Stimulated activated effector memory CD8-positive, alpha-beta T cell treated with anti-CD3 and anti-CD28 coated beads, Interleukin-12 subunit alpha, Interleukin-12 subunit beta, amount 100 ng/mL, for 72 hours (primary cell): ENCODE measurements at regions not wholly inside any gene's neighbourhood (a gene's known extent, or its start where the extent isn't known, plus 50 kb on each side); places are given as distances from the start of the nearest gene placed in this dataset.

Experiments
- ATAC-seq: fragments of 150-1000 bp; cut with Tn5 transposase; 2 replicates; pipeline ENCODE4 v1.10.0; 2021
- DNase-seq, 2 donors: peaks; one replicate each; pipeline ENCODE4 v3.0.0; 2021 to 2022; ENCODE audit warnings: low spot score in 2 of 2
- H3K27ac Mint-ChIP-seq: one replicate; pipeline ENCODE4 v1.8.0; 2022; ENCODE audit warnings: mild to moderate bottlenecking, mixed read lengths
- H3K36me3 Mint-ChIP-seq: one replicate; pipeline ENCODE4 v1.8.0; 2022; ENCODE audit warnings: mild to moderate bottlenecking, mixed read lengths
- H3K4me1 Mint-ChIP-seq: one replicate; pipeline ENCODE4 v1.8.0; 2022; ENCODE audit warnings: mixed read lengths
- H3K4me3 Mint-ChIP-seq: one replicate; pipeline ENCODE4 v1.8.0; 2022; ENCODE audit warnings: mild to moderate bottlenecking, mixed read lengths
- H3K9me3 Mint-ChIP-seq: one replicate; pipeline ENCODE4 v1.8.0; 2022; ENCODE audit warnings: mixed read lengths

GRCh38 chr2:75982719-75983118 lies 272.0 kb upstream of the GCFC2 start:
- ATAC-seq (no peak), DNase-seq (no peak)
- Mint-ChIP-seq H3K4me3 (no peak overlapping the region), H3K9me3 (peaks cover 3% of the 10 kb centered on the region), H3K36me3 (no peaks in the 10 kb centered on the region), H3K4me1 (no peaks in the 10 kb centered on the region), H3K27ac (no peak overlapping the region)

GRCh38 chr2:75964646-75965045 lies 253.9 kb upstream of the GCFC2 start:
- Mint-ChIP-seq H3K4me3 (no peak overlapping the region), H3K36me3 (no peaks in the 10 kb centered on the region), H3K27ac (no peak overlapping the region), H3K9me3 (peaks cover 12% of the 10 kb centered on the region), H3K4me1 (no peaks in the 10 kb centered on the region)
- ATAC-seq (no peak), DNase-seq (no peak)

- DNase-seq (no peak), ATAC-seq (no peak)
- no peaks in the 10 kb centered on the region for H3K4me1 Mint-ChIP-seq
- no peaks in the 10 kb centered on the region for H3K36me3 Mint-ChIP-seq
- no peak overlapping the region for H3K27ac Mint-ChIP-seq
- peaks cover 5% of the 10 kb centered on the region for H3K9me3 Mint-ChIP-seq
- H3K4me3 Mint-ChIP-seq: no peak overlapping the region
These were observed 249.8 kb upstream of the GCFC2 start for GRCh38 chr2:75960472-75961009.

GRCh38 chr2:75959724-75960471 lies 249.2 kb upstream of the GCFC2 start:
- no peaks in the 10 kb centered on the region for H3K4me1 Mint-ChIP-seq
- peaks cover 4% of the 10 kb centered on the region for H3K9me3 Mint-ChIP-seq

GRCh38 chr2:75954761-75955160 lies 244.0 kb upstream of the GCFC2 start:
- peaks cover 9% of the 10 kb centered on the region for H3K9me3 Mint-ChIP-seq
- H3K36me3 Mint-ChIP-seq: no peaks in the 10 kb centered on the region
- no peak overlapping the region for H3K27ac Mint-ChIP-seq
- no peaks in the 10 kb centered on the region for H3K4me1 Mint-ChIP-seq
- DNase-seq (no peak), ATAC-seq (no peak)
- no peak overlapping the region for H3K4me3 Mint-ChIP-seq

More at GRCh38 chr2:75959724-75960471, 249.2 kb upstream of the GCFC2 start:
- Mint-ChIP-seq H3K36me3 (no peaks in the 10 kb centered on the region), H3K27ac (no peak overlapping the region), H3K4me3 (no peak overlapping the region)
- ATAC-seq: no peak
- DNase-seq: no peak

- Mint-ChIP-seq H3K36me3 (no peaks in the 10 kb centered on the region), H3K4me1 (no peaks in the 10 kb centered on the region), H3K9me3 (peaks cover 9% of the 10 kb centered on the region), H3K27ac (no peak overlapping the region), H3K4me3 (no peak overlapping the region)
- DNase-seq (no peak), ATAC-seq (no peak)
These were observed 241.5 kb upstream of the GCFC2 start for GRCh38 chr2:75952173-75952572.

- no peak for ATAC-seq
- H3K27ac Mint-ChIP-seq: no peak overlapping the region
- H3K9me3 Mint-ChIP-seq: peaks cover 11% of the 10 kb centered on the region
- no peaks in the 10 kb centered on the region for H3K4me1 Mint-ChIP-seq
- H3K4me3 Mint-ChIP-seq: no peak overlapping the region
- no peaks in the 10 kb centered on the region for H3K36me3 Mint-ChIP-seq
- DNase-seq: no peak
These were observed 238.8 kb upstream of the GCFC2 start for GRCh38 chr2:75949385-75950030.

GRCh38 chr2:75936311-75936710 lies 225.6 kb upstream of the GCFC2 start:
- H3K27ac Mint-ChIP-seq: no peak overlapping the region
- H3K4me3 Mint-ChIP-seq: no peak overlapping the region
- H3K4me1 Mint-ChIP-seq: no peaks in the 10 kb centered on the region
- H3K36me3 Mint-ChIP-seq: no peaks in the 10 kb centered on the region
- ATAC-seq (no peak), DNase-seq (no peak)
- peaks cover 24% of the 10 kb centered on the region for H3K9me3 Mint-ChIP-seq

GRCh38 chr2:75932996-75933395 lies 222.3 kb upstream of the GCFC2 start:
- ATAC-seq: no peak
- Mint-ChIP-seq H3K27ac (no peak overlapping the region), H3K4me1 (no peaks in the 10 kb centered on the region), H3K4me3 (no peak overlapping the region), H3K36me3 (no peaks in the 10 kb centered on the region), H3K9me3 (peaks cover 26% of the 10 kb centered on the region)
- no peak for DNase-seq

GRCh38 chr2:75928093-75928492 lies 217.4 kb upstream of the GCFC2 start:
- peaks cover 6% of the 10 kb centered on the region for H3K9me3 Mint-ChIP-seq
- no peak for ATAC-seq
- H3K4me1 Mint-ChIP-seq: no peaks in the 10 kb centered on the region
- no peak for DNase-seq
- no peak overlapping the region for H3K4me3 Mint-ChIP-seq
- H3K27ac Mint-ChIP-seq: no peak overlapping the region
- H3K36me3 Mint-ChIP-seq: no peaks in the 10 kb centered on the region

GRCh38 chr2:75925331-75926024 lies 214.8 kb upstream of the GCFC2 start:
- Mint-ChIP-seq H3K36me3 (no peaks in the 10 kb centered on the region), H3K4me3 (no peak overlapping the region), H3K27ac (no peak overlapping the region), H3K4me1 (no peaks in the 10 kb centered on the region), H3K9me3 (peaks cover 6% of the 10 kb centered on the region)
- no peak for ATAC-seq
- DNase-seq: no peak

- DNase-seq (no peak), ATAC-seq (no peak)
- H3K4me1 Mint-ChIP-seq: no peaks in the 10 kb centered on the region
- H3K36me3 Mint-ChIP-seq: no peaks in the 10 kb centered on the region
- H3K27ac Mint-ChIP-seq: no peak overlapping the region
- no peak overlapping the region for H3K4me3 Mint-ChIP-seq
- H3K9me3 Mint-ChIP-seq: peaks cover 9% of the 10 kb centered on the region
These were observed 211.5 kb upstream of the GCFC2 start for GRCh38 chr2:75922191-75922590.

GRCh38 chr2:75920859-75921551 lies 210.3 kb upstream of the GCFC2 start:
- H3K4me3 Mint-ChIP-seq: no peak overlapping the region
- no peak for ATAC-seq
- peaks cover 9% of the 10 kb centered on the region for H3K9me3 Mint-ChIP-seq
- H3K27ac Mint-ChIP-seq: no peak overlapping the region
- no peak for DNase-seq
- H3K36me3 Mint-ChIP-seq: no peaks in the 10 kb centered on the region
- H3K4me1 Mint-ChIP-seq: no peaks in the 10 kb centered on the region

- Mint-ChIP-seq H3K36me3 (no peaks in the 10 kb centered on the region), H3K27ac (no peak overlapping the region), H3K4me1 (no peaks in the 10 kb centered on the region), H3K9me3 (peaks cover 24% of the 10 kb centered on the region), H3K4me3 (no peak overlapping the region)
- ATAC-seq (no peak), DNase-seq (no peak)
These were observed 205.3 kb upstream of the GCFC2 start for GRCh38 chr2:75915851-75916634.
